Lower lobe of right lung (tissue), 2 donors: ENCODE measurements at regions not wholly inside any gene's neighbourhood (a gene's known extent, or its start where the extent isn't known, plus 50 kb on each side); places are given as distances from the start of the nearest gene placed in this dataset.

Experiments used
- ATAC-seq, 2 donors: fragments of 200-7000 bp; cut with Tn5 transposase; one replicate each; pipeline ENCODE4 v1.9.1; 2020 to 2022; ENCODE audit warnings: mild to moderate bottlenecking in 2 of 2, moderate library complexity in 2 of 2
- DNase-seq: peaks from one replicate; pipeline ENCODE4 v3.0.0-alpha.2; 2020
- H3K27ac ChIP-seq: fragments of 200-600 bp; one replicate; pipeline ENCODE4 v1.8.0; 2022
- H3K27me3 ChIP-seq: fragments of 200-600 bp; one replicate; pipeline ENCODE4 v1.8.0; 2022; ENCODE audit warnings: low read depth
- H3K36me3 ChIP-seq: fragments of 200-600 bp; one replicate; pipeline ENCODE4 v1.8.0; 2022; ENCODE audit warnings: mild to moderate bottlenecking
- H3K4me1 ChIP-seq: fragments of 200-600 bp; one replicate; pipeline ENCODE4 v1.8.0; 2022
- H3K4me3 ChIP-seq: fragments of 200-600 bp; one replicate; pipeline ENCODE4 v1.8.0; 2022; ENCODE audit warnings: mild to moderate bottlenecking
- H3K9me3 ChIP-seq: fragments of 200-600 bp; one replicate; pipeline ENCODE4 v1.8.0; 2022
- intact Hi-C: fragments of 100-400 bp; cut with DNase I; formaldehyde crosslinking; loops from one replicate; pipeline ENCODE4 v1.11.0; 2022
- TF ChIP-seq, protein P1 (sequence below): fragments of 200-600 bp; IDR thresholded peaks from one replicate; pipeline ENCODE4 v1.8.0; 2022; ENCODE audit warnings: antibody characterized with exemption, mild to moderate bottlenecking
- donor health status: DM: no; HTN: yes; CAD: no; lungs with severe emphysema.

DNA sequence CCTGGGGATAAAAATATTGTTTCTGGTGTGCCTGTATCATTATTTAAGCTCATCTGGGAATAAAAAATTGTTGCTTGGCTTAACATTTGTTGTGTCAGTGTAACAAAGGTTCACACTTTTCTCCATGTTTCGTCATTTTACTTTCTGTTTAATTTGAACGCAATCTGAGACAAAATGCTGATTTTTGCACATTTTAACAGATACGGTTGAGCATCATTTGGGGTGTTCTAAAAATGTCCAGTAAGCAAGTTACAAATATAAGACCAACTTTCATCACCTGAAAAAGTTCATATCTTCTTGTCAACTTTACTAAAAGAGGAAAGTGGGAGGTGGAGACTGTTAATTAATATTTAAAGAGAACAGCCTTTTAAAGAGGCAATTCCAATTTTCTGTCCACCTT is 134.8 kb upstream of the CNTN4 start:
- H3K9me3 ChIP-seq: no peaks in the 10 kb centered on the region
- no peaks in the 10 kb centered on the region for H3K36me3 ChIP-seq
- no peaks in the 10 kb centered on the region for H3K4me1 ChIP-seq
- H3K27ac ChIP-seq: no peak overlapping the region
- H3K4me3 ChIP-seq: no peak overlapping the region
- TF ChIP-seq, protein P1, sequence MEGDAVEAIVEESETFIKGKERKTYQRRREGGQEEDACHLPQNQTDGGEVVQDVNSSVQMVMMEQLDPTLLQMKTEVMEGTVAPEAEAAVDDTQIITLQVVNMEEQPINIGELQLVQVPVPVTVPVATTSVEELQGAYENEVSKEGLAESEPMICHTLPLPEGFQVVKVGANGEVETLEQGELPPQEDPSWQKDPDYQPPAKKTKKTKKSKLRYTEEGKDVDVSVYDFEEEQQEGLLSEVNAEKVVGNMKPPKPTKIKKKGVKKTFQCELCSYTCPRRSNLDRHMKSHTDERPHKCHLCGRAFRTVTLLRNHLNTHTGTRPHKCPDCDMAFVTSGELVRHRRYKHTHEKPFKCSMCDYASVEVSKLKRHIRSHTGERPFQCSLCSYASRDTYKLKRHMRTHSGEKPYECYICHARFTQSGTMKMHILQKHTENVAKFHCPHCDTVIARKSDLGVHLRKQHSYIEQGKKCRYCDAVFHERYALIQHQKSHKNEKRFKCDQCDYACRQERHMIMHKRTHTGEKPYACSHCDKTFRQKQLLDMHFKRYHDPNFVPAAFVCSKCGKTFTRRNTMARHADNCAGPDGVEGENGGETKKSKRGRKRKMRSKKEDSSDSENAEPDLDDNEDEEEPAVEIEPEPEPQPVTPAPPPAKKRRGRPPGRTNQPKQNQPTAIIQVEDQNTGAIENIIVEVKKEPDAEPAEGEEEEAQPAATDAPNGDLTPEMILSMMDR: no peak
- intact Hi-C loops: no loop called here
- no peak for ATAC-seq
- DNase-seq: no peak
- no peaks in the 10 kb centered on the region for H3K27me3 ChIP-seq

DNA sequence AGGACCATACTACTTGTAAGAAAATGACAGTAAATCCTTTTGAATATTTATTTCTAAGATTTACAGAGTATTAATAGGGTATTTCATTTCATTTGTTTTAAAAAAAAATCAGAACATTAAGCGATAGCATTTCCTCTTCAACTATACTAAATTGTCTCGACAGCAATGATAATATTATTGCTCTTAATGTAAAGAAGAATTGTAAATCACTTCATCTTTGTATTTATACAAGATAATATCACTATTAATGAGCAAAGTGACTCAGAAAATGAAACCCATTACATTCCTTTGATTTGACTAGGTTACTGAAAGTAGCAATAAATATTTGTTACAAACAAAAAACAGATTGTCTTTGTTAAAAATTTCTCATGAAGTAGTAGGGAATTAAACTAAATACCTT is 131.1 kb upstream of the CNTN4 start:
- intact Hi-C loops: no loop called here
- TF ChIP-seq, protein P1: no peak
- no peak for ATAC-seq
- Histone ChIP-seq H3K36me3 (no peaks in the 10 kb centered on the region), H3K4me3 (no peak overlapping the region), H3K4me1 (no peaks in the 10 kb centered on the region), H3K27me3 (no peaks in the 10 kb centered on the region), H3K9me3 (no peaks in the 10 kb centered on the region), H3K27ac (no peak overlapping the region)
- no peak for DNase-seq

DNA sequence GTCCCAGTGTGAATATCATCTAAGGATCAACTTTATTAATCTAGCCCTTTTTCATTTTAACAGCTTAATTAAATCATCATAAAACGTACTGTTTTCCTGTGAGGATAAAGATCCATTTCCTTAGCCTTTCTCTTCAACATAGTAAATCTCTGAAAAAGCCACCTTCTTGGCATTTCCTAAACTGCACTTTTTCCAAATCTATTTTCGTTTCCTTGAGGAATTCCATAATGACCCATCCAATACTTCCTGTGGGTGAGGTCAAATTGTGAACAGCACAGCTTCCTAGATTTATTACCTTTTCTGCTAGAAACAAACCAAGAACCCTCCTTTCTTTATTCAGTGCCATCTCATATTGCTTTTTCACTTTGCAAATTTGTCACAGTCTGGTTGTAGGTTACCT is 129.4 kb upstream of the CNTN4 start:
- TF ChIP-seq, protein P1: no peak
- Histone ChIP-seq H3K27ac (no peak overlapping the region), H3K36me3 (no peaks in the 10 kb centered on the region), H3K27me3 (no peaks in the 10 kb centered on the region), H3K9me3 (no peaks in the 10 kb centered on the region), H3K4me3 (no peak overlapping the region), H3K4me1 (no peaks in the 10 kb centered on the region)
- intact Hi-C loops: no loop called here
- ATAC-seq: no peak
- no peak for DNase-seq

DNA sequence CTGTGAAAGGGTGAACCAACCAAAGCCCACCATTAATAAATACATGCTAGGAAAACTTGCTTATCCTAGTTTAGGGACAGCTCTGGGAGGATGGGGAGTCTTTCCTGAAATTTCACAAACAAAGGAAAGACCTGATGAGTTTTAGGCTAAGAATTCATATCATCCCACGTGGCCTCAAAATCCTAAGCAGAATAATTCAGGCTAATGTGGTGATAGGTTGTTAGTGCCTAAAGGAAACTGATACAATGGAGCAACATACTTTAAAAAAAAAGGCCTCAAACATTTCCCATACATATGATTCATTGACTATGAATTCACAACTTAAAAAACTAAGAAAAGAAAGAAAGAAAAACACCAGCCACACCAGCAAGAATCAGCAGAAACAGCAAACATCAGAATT is 126.9 kb upstream of the CNTN4 start:
- H3K4me3 ChIP-seq: no peak overlapping the region
- no peaks in the 10 kb centered on the region for H3K9me3 ChIP-seq
- no peaks in the 10 kb centered on the region for H3K36me3 ChIP-seq
- TF ChIP-seq, protein P1: no peak
- no peak overlapping the region for H3K27ac ChIP-seq
- intact Hi-C loops: no loop called here
- no peaks in the 10 kb centered on the region for H3K4me1 ChIP-seq
- H3K27me3 ChIP-seq: no peaks in the 10 kb centered on the region
- DNase-seq (no peak), ATAC-seq (no peak)

DNA sequence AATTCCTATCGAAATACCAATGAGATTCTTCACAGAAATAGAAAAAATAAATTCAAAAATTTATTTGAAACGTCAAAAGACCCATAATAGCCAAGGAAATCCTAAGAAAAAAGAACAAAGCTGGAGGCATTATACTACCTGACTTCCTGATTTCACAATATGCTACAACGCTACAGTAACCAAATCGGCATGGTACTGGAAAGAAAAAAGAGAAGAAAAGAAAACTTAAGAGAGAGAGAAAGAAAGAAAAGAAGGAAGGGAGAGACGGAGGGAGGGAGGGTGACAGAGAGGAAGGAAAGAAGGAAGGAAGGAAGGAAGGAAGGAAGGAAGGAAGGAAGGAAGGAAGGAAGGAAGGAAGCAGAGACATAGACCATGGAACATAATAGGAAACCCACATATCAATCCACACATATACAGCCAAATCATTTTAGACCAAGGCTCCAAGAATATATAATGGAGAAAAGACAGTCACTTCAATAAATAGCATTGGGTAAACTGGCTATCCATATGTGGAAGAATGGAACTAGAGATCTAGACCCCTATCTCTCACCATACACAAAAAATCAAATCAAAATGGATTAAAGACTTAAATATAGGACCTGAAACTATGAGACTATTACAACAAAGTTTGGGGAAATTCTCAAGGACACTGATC is 118.6 kb upstream of the CNTN4 start:
- no peak for ATAC-seq
- TF ChIP-seq, protein P1: no peak
- intact Hi-C loops: no loop called here

More for the DNA sequence above, 118.6 kb upstream of the CNTN4 start:
- no peak for DNase-seq
- H3K9me3 ChIP-seq: no peaks in the 10 kb centered on the region
- H3K27ac ChIP-seq: no peak overlapping the region
- no peak overlapping the region for H3K4me3 ChIP-seq
- no peaks in the 10 kb centered on the region for H3K4me1 ChIP-seq
- H3K27me3 ChIP-seq: no peaks in the 10 kb centered on the region
- H3K36me3 ChIP-seq: no peaks in the 10 kb centered on the region
